H1 (cell line): ENCODE measurements at regions not wholly inside any gene's neighbourhood (a gene's known extent, or its start where the extent isn't known, plus 50 kb on each side); places are given as distances from the start of the nearest gene placed in this dataset.

Experiments
- FOSL1 ChIP-seq: IDR thresholded peaks from 2 replicates; pipeline ENCODE4 v1.6.1; 2011; ENCODE audit warnings: mild to moderate bottlenecking, low read depth, low read length, moderate library complexity; ENCODE audit not compliant: insufficient read depth
- GTF2F1 ChIP-seq: IDR thresholded peaks from 2 replicates; pipeline ENCODE4 v1.6.1; 2012; ENCODE audit warnings: low read depth, low read length, improper control_type of control experiment, borderline replicate concordance
- PHF8 ChIP-seq: fragments of 200-600 bp; sonication (generic); conservative IDR thresholded peaks from 2 replicates; pipeline ENCODE4 v1.7.1; 2012; ENCODE audit warnings: low read depth, mild to moderate bottlenecking, inconsistent platforms, low read length, moderate library complexity
- TF ChIP-seq, protein P1 (sequence below): fragments of 300-600 bp; sonication (generic); IDR thresholded peaks from 2 replicates; pipeline ENCODE4 v1.7.1; 2012; ENCODE audit warnings: low read length, moderate library complexity, mild to moderate bottlenecking, inconsistent platforms; ENCODE audit not compliant: insufficient replicate concordance
- TF ChIP-seq, protein P2 (sequence below): IDR thresholded peaks from 2 replicates; pipeline ENCODE4 v1.6.1; 2011; ENCODE audit warnings: low read depth, mild to moderate bottlenecking, low read length; ENCODE audit not compliant: insufficient read depth

DNA sequence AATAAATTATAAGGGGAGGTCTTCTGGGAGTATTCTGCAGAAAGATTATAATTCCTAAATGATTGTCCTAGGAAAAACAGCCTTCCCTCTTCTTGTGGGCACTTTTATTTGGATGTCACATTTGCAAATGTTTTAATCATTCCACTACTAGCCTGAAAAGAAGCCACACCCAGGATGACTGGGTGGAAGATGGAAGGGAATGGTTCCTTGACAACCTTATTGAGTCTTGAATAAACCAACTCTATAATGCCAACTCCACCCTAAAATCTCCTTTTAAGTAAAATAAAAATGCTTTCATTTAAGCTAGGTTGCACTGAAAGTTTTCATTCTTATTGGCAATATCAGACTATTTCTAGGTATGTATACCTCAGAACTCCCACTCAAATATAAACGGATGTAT, 494.6 kb downstream of the RFC3 start (continued):
- TF ChIP-seq, protein P1, sequence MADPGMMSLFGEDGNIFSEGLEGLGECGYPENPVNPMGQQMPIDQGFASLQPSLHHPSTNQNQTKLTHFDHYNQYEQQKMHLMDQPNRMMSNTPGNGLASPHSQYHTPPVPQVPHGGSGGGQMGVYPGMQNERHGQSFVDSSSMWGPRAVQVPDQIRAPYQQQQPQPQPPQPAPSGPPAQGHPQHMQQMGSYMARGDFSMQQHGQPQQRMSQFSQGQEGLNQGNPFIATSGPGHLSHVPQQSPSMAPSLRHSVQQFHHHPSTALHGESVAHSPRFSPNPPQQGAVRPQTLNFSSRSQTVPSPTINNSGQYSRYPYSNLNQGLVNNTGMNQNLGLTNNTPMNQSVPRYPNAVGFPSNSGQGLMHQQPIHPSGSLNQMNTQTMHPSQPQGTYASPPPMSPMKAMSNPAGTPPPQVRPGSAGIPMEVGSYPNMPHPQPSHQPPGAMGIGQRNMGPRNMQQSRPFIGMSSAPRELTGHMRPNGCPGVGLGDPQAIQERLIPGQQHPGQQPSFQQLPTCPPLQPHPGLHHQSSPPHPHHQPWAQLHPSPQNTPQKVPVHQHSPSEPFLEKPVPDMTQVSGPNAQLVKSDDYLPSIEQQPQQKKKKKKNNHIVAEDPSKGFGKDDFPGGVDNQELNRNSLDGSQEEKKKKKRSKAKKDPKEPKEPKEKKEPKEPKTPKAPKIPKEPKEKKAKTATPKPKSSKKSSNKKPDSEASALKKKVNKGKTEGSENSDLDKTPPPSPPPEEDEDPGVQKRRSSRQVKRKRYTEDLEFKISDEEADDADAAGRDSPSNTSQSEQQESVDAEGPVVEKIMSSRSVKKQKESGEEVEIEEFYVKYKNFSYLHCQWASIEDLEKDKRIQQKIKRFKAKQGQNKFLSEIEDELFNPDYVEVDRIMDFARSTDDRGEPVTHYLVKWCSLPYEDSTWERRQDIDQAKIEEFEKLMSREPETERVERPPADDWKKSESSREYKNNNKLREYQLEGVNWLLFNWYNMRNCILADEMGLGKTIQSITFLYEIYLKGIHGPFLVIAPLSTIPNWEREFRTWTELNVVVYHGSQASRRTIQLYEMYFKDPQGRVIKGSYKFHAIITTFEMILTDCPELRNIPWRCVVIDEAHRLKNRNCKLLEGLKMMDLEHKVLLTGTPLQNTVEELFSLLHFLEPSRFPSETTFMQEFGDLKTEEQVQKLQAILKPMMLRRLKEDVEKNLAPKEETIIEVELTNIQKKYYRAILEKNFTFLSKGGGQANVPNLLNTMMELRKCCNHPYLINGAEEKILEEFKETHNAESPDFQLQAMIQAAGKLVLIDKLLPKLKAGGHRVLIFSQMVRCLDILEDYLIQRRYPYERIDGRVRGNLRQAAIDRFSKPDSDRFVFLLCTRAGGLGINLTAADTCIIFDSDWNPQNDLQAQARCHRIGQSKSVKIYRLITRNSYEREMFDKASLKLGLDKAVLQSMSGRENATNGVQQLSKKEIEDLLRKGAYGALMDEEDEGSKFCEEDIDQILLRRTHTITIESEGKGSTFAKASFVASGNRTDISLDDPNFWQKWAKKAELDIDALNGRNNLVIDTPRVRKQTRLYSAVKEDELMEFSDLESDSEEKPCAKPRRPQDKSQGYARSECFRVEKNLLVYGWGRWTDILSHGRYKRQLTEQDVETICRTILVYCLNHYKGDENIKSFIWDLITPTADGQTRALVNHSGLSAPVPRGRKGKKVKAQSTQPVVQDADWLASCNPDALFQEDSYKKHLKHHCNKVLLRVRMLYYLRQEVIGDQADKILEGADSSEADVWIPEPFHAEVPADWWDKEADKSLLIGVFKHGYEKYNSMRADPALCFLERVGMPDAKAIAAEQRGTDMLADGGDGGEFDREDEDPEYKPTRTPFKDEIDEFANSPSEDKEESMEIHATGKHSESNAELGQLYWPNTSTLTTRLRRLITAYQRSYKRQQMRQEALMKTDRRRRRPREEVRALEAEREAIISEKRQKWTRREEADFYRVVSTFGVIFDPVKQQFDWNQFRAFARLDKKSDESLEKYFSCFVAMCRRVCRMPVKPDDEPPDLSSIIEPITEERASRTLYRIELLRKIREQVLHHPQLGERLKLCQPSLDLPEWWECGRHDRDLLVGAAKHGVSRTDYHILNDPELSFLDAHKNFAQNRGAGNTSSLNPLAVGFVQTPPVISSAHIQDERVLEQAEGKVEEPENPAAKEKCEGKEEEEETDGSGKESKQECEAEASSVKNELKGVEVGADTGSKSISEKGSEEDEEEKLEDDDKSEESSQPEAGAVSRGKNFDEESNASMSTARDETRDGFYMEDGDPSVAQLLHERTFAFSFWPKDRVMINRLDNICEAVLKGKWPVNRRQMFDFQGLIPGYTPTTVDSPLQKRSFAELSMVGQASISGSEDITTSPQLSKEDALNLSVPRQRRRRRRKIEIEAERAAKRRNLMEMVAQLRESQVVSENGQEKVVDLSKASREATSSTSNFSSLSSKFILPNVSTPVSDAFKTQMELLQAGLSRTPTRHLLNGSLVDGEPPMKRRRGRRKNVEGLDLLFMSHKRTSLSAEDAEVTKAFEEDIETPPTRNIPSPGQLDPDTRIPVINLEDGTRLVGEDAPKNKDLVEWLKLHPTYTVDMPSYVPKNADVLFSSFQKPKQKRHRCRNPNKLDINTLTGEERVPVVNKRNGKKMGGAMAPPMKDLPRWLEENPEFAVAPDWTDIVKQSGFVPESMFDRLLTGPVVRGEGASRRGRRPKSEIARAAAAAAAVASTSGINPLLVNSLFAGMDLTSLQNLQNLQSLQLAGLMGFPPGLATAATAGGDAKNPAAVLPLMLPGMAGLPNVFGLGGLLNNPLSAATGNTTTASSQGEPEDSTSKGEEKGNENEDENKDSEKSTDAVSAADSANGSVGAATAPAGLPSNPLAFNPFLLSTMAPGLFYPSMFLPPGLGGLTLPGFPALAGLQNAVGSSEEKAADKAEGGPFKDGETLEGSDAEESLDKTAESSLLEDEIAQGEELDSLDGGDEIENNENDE, result no peak
- no peak for TF ChIP-seq PHF8
- no peak for TF ChIP-seq GTF2F1
- TF ChIP-seq, protein P2, sequence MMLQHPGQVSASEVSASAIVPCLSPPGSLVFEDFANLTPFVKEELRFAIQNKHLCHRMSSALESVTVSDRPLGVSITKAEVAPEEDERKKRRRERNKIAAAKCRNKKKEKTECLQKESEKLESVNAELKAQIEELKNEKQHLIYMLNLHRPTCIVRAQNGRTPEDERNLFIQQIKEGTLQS, result no peak
- no peak for TF ChIP-seq FOSL1
